Right hindlimb (tissue), 1 donor: ENCODE measurements at regions not wholly inside any gene's neighbourhood (a gene's known extent, or its start where the extent isn't known, plus 50 kb on each side); places are given as distances from the start of the nearest gene placed in this dataset.

ENCODE experiments used
- DNase-seq: peaks from one replicate; pipeline ENCODE4 v3.0.0-alpha.2; 2018

DNA sequence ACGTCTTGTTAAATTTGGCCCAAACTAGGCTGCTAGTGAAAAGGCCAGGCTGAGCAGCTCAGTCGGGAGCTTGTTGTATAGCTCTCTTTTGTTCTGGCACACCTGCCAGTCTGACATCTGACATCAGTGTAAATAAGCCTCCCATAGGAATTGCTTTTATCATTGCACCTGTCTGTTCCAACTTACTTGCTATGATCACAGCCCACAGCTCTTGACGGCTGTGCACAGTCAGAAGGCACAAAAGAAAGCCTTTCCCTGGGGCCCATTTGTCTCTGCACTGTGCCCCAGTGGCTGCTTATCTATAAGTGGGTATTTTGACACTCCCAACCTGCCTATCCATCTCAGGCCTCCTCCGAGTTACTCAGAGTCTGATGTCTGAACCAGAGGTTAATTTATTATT lies 324.5 kb downstream of the NUAK1 start:
- no peak for DNase-seq

DNA sequence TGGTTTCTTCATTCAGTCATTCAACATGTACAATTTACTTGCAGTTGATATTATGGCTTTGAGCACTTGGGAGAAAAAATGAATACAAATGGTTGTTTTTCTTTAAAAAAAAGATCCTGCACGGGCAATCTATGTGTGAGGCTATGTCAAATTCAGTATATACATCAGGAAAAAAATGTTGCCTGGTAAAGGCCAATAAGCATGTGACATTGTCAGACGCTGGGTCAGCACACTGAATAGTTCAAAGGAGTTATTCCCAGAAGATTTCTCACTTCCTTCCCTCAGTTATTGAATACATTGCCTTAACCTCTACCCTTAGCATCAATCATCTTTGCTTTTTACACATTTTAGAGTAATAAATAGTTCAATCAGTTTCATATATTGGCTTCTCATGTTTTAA lies 319.2 kb downstream of the NUAK1 start:
- DNase-seq: no peak

DNA sequence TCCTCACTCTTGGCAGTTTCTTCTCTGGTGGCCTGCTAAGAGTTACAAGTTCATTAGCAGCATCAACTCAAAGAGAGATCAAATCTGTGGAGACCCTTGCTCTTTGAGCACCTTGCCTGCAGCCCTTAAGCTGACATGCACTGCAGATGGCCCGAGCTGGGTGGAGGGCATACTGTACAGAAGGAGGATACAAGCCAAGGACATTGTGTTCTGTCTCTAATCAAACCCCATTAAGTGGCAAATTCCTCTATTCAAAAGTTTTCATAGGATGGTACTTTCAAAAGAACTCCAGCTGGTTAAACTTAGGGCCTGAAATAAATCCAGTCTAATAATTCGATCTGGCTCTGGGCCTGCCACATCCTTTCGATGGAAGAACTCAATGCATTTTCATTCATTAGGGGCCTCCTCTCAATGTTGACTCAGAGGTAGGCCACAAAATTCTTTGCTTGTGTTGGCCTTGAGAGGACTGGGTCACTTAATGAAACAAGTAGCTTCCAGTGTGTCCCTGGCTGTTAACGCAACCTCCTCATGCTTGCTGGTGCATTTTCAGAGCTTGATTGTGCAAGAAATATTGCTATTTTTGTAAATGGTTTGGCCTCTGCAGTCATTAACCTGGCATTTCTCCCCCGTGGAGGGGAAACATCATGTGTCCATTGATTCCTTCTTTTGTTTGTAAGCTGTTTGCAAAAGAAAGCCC lies 318.2 kb downstream of the NUAK1 start:
- DNase-seq: no peak

DNA sequence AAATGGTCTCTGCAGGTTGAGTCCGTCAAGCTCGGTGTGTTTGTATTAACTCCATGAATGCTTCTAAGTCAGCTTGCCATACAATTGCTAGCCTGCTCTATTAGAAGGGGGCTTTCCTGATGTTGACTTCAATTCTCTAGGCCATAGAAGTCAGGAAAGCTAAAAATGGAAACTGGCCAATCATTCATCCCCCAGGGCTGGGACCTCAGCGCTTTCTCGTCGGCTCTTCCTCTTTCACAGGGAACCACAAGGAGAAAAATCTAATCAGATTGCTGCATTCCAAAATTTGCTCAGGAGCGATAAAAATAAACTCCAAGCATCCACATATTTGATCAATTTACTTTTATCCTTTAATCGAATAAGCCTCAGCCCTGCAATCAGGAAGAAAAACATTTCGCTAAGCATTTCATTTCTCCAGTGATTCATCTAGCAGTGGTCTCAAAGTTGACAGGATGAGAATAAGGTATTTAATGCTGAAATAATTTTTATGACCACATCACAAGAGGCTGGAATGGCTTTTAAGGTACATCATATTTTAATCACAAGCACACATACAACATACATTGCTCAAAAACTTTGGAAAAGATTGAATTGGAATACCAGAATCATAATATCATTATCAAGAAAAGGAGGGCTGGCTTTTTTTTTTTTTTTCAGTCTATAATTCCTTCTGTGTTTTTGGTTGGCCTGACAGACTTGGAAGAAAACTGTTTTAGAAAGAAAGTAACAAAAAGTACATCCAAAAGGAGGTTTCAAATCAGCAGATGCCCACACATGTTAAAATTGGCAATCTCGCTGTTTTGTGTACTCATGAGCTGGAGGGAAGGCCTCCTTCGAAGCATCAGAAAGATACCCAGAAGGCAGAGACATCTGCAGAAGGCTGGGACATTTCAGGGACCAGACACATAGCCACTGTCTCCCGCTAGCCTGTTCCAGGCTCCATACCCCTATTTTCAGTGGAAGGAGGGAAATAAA lies 316.3 kb downstream of the NUAK1 start:
- DNase-seq: no peak

DNA sequence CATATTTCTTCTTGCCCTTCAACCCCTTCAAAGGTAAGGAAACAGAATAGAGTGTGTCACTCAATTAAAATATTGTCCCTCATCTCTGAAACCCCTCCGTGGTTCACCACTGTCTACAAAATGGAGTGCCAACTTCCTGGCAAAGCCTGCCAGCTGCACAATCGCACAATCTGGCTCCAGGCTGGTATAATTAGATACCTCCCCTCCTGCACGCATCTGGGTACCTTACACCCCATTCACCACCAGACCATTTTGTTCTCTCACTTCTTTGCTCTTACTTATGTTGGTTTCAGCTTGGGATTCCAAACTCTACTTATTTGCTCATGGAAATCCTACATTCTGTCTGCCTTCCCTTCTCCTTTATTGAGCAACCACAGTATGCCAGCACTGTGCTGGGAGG lies 314.9 kb downstream of the NUAK1 start:
- DNase-seq: no peak

DNA sequence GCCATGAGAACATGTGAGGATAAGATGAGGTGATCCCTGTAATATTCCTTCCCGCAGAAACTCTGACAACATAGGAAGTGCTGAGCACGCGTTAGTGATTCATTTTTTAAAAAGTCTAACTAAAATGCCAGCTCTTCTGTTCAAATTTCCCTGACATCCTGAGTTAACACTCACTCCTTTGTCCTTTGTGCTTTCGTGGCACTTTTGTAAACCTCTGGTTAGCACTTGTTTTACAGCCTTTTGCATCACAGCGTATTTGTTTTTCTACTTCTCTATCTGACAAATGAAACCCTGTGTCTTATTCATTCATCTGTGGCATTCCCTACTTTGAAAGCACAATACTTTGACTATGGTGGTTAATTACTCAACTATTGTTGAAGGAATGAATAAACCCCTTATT lies 313.6 kb downstream of the NUAK1 start:
- no peak for DNase-seq

DNA sequence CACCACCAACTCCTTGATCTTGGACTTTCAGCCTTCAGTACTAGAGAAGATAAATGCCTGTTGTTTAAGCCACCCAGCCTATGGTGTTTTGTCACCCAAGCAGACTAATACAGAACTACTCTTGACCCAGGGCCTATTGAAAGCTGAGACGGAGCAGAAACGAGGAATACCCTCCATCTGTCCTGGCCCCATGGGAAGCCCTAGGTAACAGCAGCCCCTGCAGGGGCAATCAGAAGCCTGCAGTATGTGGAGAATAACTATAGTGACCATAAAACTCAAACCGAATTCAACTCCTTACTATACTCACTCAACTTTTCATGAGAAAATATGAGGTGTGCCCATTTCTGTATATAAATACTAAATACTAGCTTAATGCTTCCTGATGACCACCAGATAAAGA lies 307.4 kb downstream of the NUAK1 start:
- no peak for DNase-seq

DNA sequence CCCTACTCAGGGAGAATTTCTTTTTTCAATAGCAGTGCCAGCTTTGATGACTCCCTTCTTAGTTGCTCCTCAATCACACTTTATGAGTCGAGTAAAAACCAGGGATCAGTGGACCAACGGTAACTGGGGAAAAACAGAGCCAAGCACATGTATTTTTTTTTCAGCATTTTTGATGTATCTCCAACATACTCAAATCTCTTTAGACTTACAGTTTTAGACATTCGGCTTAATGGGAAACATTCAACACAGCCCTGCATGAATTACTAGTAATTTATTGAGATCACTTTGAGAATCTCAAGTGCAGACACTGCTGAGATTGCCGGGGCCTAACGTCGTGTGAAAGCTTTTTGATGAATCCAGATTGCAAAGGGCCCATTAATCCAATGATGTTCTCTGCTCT lies 306.7 kb downstream of the NUAK1 start:
- DNase-seq: no peak

DNA sequence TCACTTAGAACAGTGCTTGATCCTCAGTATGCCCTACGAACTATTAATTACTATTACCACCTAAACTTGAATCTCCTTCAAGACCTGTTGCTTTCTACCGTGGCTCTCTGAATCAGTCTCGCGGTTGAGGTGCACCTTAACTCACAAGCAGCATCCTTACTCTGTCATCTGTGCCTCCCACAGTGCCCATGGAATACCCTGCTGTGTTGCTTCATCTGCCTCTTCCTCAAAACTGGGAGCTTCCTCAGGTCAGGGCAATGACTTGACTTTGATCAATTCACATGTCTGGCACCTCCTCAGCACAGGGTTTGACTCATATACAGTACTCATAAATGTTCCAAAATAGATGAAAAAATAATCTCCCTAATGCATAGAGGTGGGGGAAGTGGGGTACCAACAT lies 305.9 kb downstream of the NUAK1 start:
- no peak for DNase-seq

DNA sequence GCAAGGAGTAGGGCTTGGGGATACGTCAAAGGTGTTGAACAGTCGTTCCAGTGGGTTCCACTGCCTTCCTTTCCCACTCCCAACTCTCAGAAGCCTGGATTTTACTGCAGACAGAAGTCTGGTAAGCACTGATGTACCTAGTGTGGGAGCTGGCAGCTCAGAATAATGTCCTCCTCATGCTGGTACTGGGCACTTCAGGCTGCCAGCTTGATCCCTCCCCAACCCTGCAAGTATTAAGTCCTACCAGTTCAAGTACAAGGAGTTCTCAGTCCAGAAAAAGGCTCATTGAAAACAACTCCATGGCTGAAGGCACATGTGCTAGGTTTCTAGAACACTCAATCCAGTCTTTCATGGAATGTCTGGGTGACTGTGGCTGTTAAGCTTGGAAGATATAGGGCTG lies 304.3 kb downstream of the NUAK1 start:
- no peak for DNase-seq

DNA sequence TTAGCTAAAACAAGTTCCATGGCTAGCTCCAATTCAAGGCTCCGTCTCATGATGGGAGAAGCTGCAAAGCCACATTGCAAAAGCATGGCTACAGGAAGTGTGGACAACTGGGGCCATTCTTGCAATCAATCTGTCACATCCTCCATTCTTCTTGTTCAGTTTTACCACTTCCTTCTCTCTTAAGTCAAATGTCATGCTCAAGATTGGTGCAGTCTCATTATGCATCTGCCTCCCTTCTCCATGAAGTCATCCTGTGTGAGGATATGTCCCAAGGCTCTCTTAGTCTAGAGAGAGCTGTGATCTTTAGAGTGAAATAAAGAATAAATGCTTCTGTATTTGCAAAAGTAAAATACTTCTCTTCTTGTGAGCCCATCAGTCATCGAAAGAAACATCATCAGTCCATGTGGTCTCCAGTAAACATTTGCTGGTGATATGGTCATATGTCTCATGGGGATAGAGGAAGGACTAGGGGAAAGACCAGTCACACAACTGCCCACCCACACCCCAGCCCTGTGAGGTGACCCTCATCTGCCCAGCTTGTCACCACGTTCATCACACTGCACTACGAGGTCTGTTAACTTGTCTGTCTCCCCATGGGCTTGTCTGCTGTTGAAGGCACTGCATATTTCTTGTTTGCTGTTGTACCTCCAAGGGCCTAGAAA lies 303.0 kb downstream of the NUAK1 start:
- no peak for DNase-seq

DNA sequence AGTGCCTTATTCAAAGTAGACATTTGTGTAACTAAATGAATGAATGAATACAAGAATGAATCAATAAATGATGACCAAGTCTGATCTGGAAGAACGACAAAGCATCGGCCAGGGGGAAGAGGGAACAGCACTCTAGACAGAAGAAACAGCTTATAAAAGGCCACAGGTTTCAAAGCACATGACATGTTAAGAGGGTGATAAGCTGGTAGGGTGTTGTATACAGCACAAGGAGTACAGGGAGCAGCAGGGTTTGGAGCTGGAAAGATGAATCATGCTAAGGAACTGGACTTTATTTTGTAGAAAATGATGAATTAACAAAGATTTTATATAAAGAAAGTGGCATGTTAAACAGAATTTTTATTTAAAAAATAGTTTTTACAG lies 302.5 kb downstream of the NUAK1 start:
- no peak for DNase-seq

DNA sequence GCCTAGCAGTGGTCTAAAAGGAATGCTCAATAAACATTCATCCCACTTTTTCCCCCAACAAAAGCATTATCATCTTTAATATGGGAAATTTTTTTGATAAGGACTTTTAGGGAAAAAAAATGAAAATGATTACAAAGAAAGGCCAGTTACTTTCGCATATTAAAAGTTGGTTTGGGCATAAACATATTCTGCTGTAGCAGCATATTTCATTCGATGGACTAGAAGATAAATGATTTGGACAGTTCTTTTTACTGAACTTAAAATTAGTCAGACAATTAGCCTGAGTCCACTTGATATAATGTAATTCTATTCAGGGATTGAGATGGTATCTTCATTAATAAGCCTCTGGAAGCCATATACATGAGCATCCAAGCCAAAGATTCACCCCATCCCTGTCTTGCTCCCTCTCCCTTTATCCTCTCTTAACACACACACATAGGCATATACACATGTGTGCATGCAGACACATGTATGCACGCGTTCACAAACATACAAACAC lies 299.1 kb downstream of the NUAK1 start:
- no peak for DNase-seq

DNA sequence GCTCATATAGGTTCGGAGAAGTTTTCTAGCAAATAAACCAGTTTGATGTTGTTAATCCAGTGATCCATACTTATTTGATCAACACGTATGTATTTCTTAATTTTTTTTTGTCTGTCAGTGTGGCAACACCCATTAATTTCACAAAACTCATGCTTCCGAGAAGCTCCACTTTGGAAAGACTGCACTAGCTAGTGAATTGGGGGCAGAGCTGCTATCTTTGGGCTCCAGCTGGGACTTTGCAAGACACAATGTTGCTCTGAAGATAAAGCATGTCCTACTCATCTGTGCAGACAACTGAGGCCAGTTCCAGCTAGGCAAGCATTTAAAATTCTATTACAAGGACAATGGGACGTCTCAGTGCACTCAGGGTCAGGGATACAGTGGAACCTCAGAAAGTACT lies 298.4 kb downstream of the NUAK1 start:
- DNase-seq: no peak

DNA sequence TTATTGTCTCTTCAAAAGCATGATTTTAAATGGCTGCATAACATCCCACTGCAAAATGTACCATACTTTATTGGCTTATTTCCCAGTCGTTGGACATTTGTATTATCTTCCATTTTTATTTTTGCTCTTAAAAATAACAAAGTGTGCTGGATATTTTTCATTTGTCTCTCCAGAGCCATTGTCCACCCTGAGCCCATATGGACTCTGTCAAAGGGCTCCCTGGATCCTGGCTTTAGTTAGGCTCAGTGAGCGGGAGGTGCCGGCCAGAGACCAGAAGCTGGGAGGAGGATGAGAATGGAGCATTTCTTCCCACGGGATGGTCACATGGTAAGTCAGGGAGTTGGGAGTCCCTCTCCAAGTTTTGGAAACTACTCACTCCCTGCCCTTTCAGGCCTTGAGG lies 296.9 kb downstream of the NUAK1 start:
- no peak for DNase-seq

DNA sequence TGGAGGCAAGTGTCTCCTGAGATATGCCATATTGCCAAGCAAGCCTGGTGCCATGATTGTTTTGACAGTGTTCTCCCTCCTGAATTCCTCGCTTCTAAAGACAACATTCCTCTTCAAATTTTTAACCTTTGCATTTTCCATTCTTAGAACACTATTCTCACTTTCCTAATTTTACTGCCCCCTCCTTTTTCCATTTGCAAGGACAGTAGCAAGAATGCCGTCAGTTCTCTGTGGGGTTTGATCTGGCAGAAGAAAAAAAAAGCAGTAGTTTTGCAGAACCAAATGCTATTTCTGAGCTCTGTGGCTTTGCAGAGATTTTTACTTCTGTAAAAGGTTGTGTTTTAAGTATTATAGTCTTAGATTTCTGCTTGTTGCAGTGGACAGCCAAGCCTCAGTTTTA lies 295.2 kb downstream of the NUAK1 start:
- no peak for DNase-seq

DNA sequence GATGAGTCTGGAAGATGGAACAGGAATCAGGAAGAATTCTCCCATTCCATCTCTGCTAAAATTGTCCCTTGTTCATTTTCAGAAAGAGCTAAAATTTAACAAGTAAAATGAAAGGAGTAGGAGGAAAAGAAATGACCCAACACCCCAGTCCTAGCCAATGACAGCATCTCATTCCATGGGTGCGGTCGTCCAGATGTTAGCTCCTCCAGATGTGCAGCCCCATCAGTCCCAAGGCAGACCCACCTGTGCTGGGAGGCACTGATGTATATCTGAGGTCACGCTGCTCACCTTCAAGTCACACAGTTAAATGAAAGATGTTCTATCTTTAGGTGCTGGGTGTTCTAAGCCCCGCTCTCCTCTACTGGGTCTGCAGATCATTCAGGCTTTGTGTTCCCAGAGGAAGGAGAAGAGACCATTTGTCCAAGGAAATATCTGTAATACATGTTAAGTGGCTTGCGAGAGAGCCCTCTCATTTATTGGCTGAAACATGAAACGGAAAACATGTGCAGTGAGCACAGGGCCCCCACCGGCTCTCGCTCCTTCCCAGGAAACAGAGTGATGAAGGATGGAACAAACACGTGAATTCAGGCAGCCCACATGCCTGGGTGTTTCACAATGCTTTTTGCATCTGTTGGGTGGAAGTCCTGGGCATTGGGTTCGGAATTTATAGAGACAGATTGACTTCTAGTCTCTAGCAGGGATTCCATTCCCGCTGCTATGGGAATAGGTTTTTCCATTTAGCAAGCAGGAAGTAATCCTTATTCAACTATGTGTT lies 294.6 kb downstream of the NUAK1 start:
- peak; percentile 83 for DNase-seq

DNA sequence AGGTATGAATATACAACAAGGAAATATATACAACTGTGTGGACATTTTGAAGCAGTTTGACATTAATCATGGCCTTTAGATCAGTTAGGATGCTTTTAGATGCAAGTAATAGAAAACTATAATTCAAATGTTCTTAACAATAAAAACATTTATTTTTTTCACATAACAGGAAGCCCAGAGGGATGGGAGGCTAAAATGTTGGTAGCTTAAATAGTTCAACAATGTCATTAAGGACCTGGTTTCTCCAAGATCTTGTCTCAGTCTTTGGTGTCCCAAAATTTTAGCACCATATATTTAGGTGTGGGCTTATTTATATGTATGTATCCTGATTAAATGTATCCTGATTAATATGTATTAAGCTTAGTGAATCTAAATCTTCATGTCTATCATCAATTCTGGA lies 292.4 kb downstream of the NUAK1 start:
- DNase-seq: no peak

DNA sequence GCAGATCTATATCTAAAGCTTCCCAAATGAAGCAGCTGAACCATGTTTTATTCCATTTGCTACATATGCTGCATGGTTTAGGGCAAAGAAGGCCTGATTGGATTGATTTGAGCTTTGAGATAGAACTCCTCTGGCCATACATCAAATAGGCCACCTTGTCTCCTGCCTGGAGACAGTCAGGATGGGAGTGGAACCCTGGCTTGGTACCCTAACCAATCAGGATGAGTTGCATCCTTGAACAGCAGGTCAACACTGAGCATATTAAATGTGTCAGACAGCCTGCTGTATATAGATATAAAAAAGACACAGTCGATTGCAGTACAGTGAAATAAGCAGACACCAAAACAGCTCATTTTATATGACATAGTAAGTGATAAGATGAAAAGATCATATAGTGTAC lies 291.7 kb downstream of the NUAK1 start:
- no peak for DNase-seq

DNA sequence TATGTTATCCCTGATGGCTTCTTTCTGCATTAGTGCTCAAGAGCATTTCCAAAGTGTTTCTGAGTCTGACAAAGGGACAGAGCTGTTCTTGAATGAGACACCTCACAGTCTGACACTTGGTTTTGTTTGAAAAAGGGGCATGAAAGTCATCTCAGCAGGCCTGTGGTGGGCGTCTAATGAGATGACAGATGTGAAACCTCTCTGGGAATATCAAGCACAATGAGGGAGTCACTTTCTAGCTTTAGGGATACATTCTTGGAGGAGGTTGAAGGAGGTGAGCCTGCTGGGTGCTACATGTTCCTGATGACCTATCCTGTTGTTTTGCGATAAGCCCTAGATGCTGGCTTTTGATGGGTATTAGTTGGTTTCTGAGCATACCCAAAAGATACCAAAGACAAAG lies 290.5 kb downstream of the NUAK1 start:
- no peak for DNase-seq

DNA sequence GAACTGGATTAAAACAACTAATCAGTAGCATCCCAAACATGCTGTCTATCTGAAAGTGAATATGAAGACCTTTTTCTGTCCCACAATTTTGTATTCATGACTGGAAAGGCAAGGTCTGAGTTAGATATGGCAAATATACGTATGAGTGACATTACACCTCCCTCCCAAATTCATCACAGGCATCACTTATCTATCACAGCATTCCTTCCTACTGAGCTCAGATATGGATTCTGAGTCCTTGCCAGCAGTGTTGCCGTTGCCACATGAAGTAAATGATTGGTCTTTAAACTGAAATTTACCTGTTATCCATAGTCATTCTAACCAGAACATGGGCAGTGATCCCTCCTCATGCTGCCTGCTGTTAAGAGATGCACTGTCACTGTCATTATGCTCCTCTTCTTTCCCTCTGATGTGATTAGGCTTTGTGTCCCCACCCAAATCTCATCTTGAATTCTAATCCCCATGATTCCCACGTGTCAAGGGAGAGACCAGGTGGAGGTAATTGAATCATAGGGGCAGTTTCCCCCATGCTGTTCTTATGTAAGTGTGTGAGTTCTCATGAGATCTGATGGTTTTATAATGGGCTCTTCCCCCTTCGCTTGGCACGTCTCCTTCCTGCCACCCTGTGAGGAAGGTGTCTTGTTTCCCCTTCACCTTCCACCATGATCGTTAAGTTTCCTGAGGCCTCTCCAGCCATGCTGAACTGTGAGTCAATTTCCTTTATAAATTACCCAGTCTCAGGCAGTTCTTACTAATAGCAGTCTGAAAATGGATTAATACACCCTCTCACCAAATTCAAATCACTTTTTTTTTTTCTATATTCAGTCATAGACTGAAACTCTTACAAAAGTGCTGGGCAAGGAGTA lies 288.4 kb downstream of the NUAK1 start:
- DNase-seq: no peak

DNA sequence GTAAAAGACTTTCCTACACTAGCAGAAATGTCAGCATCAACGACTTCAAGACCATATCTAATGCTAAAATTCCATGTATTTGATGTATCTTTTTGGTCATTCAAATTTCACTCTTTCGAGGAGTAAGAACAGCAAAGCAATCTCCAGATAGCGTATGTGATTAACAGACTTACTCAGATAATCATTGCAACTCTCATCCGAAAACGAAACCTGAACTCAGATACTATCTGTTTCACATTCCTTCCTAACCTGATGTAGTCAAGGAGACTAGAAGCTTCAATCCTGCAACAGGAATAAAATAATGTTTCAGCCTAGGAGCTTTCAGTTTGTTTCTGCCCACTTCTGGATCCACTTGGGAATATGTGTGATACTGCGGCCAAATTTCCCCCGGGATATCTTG lies 286.3 kb downstream of the NUAK1 start:
- DNase-seq: no peak
